NCI-H2227 (cell line): ENCODE measurements at regions not wholly inside any gene's neighbourhood (a gene's known extent, or its start where the extent isn't known, plus 50 kb on each side); places are given as distances from the start of the nearest gene placed in this dataset.
"Not testable (repeated sequence)": the region's sequence is repeated elsewhere in the genome, so short reads cannot be mapped to it uniquely, and the experiment has no call there.

Experiments used
- DNase-seq: peaks from one replicate; lab custom pipeline; 2025; ENCODE audit not compliant: unreplicated experiment; lab: John Stamatoyannopoulos, UW

DNA sequence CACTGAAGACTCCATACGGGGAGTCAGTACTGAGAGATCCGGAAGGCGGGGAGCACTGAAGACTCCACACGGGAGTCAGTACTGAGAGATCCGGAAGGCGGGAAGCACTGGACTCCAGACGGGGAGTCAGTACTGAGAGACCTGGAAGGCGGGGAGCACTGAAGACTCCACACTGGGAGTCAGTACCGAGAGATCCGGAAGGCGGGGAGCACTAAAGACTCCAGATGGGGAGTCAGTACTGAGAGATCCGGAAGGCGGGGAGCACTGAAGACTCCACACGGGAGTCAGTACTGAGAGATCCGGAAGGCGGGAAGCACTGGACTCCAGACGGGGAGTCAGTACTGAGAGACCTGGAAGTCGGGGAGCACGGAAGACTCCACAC, 77.2 kb downstream of the DLL1 start:
- DNase-seq = not testable (repeated sequence)

DNA sequence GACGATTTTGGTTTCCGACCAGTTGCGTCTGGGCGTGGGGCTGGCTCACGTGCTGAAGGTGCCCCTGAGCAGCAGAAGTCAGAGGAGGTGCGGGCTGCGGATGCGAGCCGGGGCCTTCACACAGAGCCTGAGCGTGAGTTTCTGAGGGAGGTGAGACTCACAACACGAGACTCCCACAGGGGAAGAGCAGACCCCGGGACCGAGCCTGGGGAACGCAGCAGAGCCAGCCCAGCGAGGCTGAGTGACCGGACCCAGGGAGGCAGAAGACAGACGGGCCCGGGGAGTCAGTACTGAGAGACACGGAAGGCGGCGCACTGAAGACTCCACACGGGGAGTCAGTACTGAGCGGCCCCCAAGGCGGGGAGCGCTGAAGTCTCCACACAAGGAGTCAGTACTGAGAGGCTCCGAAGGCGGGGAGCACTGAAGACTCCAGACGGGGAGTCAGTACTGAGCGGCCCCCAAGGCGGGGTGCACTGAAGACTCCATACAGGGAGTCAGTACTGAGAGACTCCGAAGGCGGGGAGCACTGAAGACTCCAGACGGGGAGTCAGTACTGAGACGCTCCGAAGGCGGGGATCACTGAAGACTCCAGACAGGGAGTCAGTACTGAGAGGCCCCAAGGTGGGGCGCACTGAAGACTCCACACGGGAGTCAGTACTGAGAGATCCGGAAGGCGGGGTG, 77.8 kb downstream of the DLL1 start:
- no peak for DNase-seq

DNA sequence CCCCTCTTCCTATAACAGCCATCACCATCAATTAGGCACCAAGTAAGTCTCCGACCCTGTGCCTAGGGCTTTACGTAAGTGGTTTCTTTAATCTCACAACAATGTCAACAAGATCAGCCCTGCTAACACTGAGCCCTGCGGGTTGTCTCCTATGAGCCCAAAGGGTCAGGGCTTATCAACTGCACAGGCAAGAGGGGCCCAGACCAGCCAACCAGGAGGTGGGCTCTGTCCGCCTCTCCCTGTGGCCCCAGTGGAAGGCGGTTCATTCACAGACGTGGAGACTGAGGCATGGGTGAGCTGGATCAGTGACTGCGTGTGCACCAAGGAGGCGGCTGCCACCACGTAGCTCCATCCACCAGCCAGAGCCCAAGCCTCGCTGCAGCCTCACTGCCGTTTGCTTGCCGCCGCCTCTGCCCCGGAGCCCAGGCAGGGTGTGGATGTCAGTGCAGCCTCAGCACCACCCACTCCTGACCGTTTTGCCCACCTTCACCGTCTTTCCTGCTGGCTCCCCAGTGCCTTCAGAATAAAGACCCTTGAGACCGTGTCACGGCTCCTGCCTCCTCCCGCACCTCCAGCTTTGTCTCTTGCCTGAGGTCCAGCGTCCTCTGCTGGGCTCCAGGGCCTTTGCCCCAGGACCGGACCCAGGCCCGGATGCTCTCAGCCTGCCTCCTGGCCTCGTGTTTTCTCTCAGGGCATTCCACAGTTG, 78.7 kb downstream of the DLL1 start:
- no peak for DNase-seq

DNA sequence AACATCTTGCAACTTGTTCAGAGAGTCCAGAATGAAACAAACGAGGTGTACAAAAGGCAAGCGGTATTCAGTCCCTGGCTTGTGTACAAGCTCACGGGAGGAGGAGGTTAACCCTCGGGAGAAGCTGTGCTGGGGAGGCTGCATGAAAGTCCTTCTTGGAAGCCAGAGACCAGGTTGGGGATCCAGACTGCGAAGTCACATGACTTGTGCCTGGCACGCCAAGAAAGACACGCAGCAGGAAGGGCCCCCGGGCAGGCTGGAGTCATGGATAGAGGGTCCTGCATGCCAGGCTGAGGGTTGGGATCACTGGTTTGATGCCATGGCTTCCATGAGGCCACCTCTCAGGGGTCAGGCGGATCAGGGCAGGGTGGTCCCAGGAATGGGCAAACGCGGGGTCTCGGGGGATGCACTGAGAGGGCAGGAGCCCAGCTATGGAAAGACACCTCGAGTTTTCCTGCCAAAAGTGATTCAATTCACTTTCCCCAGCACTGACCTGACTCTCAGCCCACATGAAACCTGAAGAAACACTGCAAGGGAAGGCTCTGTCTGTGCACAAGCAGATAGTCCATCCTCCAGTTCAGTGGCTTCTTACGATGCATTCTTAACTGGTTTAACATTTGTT, 79.4 kb downstream of the DLL1 start:
- DNase-seq = no peak

DNA sequence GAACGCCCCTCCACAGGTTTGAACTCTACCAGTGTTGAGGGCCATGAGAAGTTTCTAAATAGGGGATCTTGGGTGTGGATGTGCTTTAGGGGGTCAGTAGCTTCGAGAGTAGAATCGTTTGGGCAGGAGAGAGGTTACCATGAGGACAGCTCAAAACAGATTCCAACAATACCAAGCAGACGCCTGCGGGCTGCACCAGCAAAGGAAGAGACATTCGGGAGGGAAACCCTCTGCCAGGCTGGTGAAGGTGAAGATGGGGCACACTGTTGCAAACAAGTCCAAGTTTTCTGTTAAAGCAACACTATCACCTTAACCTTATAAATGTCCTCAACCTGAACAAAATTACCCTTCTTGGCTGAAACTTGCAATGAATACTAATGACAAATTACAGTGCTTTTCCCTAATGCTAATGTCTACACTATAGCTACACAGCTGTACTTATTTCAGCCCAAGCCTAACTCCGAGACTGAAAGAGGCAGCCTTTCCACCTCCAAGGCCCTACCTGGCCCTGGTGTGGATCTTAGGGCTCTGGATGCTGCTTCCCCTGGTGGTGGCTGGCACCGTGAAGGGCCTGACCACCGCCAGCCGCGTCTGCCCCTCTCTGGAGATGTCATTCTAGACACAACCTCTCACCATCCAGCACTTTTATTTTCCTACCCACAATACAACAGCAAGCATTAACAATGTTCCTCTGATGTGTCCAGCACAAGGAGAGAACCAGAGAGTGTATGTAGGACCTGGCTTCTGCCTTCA, 80.1 kb downstream of the DLL1 start:
- DNase-seq = no peak

DNA sequence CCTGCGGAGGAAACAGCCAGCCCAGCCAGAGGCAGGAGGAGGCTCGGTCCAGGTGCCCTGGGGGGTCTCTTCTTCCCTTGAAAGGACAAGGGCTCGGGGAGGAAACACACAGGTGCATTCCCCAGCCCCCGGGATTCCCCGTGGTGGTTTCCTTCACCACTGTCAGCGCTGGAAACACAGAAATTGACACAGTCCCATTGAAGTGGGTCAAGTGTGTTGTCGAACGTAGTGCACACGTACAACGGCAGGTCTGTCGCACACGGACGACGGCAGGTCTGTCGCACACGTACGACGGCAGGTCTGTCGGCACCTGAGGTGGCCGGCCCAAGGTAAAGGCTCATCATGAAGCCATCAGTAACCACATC, 80.9 kb downstream of the DLL1 start:
- no peak for DNase-seq

DNA sequence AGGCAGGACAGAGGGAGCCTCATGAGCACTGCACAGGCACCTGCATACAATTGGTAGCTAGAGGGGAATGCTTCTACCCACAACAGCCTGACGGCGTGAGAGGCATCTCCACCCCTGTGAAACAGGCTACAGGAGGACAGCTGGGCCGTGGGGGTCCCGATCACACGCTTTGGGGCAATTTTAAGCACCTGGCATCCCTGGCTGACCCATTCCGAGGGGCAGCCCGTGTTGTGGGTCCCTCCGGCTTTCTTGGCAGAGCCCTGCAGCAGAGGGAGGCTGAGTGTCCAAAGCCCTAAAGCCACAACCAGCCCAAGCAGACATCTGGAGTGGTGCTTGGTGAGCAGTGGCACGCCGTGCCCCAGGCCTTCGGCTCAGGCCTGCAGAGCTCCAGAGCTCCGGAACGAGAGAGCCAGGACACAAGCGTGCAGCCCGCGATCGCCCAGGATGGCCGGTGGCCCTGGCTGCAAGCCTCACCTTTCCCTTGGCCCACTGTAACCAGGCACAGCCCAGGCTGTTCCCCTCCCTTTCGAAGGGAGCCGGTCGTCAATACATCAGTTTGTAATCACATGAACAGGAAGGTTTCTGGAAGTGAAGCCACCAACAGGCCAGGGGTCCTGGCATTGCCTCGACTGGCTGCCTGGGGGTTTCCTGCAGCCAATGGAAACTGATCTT, 81.4 kb downstream of the DLL1 start:
- DNase-seq = no peak

DNA sequence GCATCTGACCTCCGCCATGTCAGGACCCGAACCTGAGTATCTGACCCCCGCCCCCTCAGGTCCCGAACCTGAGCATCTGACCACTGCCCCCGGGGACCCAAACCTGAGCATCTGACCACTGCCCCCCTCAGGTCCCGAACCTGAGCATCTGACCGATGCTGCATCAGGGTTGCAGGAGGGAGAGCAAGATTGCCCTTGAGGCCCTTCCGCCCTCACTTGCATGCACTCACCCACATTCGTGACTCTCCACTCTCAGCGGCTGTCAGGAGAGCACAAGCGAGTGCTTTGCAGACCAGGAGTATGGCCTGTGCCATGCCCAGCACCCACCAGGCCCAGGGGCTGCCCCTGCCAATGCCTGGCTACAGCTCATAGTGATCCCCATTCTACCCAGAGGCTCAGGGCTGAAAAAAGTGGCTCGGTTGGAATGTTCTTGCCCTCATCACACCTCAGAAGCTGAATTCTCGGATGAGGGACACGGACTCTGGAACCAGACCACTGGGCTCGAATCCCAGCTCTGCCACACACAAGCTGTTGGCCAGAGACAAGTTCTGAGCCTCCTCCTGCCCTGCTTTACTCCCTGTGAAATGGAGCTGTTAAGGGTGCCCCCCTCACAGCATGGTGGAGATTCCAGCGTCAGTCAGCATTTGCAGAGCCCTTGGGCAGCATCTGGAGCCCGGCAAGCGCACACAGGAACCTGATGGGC, 82.1 kb downstream of the DLL1 start:
- no peak for DNase-seq

DNA sequence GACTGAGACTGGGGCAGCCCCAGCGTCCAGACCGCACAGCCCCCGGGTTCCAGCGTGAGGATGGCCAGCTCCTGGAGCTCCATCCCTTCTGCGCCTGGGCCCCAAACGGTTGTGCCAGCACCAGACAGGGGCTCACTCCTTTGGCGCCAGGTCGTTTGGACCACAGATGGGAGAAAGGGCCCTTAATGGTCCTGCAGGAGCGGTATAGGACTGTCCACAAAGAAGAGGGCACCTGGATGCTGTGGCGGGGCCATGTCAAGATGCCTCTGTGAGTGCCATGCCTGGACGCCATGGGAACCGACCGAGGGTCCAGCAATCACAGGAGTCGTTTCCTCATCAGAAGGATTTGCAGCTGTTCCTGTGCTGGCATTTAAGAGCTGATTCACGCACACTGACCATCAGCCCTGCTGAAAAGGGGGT, 82.7 kb downstream of the DLL1 start:
- no peak for DNase-seq

DNA sequence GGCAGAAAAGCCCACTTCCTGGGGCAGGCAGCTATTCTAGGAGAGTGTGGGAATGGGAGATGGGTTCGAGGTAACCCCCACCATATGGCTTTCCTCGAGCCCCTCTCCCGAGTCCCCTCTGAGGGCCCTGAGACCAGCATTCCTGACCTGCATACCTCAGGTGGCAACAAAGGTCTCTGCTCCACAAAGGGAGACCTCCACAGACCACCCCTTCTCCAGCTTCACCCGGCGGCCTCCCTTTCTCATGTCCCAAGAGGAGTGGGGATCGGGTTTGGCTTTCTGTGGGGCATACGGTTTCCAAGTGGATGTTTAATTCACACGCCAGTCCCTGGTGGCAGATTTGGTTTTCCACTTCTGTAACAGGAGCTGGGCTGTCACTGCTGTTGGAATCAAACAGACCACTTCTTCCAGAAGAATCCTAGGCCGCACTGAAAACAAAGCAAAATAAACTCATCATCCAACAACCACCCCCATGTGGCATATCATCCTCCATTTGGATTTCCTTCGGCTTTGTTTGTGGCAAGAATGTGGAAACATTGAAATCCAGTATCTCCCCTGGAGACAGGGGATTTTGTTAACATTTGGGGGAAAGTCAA, 83.2 kb downstream of the DLL1 start:
- DNase-seq = no peak

DNA sequence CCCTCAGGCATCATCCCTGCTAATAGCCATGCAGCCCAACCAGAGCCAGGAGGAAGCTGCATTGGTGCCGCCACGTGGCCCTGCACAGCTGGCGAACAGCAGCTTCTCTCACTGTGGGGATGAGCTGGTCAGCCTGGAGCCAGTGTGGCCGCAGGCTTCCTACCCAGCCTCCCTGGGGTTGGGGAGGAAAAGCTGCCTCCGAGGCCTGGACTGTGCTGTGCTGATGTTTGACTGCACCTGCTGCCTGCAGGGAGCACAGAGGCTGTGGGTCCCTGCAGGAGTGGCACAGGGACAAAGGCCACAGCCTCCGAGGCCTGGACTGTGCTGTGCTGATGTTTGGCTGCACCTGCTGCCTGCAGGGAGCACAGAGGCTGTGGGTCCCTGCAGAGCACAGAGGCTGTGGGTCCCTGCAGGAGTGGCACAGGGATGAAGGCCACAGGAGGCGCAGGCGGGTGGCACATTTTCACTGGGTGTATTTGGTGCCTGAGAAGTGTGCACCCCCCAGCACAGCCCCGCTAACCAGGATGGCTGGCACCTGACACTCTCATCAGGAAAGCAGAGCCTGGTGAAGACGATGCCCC, 83.9 kb downstream of the DLL1 start:
- DNase-seq = no peak

DNA sequence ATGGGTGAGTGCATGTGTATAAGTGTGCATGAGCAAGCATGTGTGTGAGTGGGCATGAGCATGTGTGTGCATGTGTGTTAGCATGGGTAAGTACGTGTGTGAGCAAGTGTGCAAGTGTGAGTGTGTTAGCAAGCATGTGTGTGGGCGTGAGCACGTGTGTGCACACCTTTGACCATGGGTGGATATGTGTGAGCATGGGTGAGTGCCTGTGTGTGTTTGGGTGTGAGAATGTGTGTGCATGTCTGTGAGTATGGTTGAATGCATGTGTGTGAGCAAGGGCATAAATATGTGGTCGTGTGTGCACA, 84.6 kb downstream of the DLL1 start:
- DNase-seq = no peak

DNA sequence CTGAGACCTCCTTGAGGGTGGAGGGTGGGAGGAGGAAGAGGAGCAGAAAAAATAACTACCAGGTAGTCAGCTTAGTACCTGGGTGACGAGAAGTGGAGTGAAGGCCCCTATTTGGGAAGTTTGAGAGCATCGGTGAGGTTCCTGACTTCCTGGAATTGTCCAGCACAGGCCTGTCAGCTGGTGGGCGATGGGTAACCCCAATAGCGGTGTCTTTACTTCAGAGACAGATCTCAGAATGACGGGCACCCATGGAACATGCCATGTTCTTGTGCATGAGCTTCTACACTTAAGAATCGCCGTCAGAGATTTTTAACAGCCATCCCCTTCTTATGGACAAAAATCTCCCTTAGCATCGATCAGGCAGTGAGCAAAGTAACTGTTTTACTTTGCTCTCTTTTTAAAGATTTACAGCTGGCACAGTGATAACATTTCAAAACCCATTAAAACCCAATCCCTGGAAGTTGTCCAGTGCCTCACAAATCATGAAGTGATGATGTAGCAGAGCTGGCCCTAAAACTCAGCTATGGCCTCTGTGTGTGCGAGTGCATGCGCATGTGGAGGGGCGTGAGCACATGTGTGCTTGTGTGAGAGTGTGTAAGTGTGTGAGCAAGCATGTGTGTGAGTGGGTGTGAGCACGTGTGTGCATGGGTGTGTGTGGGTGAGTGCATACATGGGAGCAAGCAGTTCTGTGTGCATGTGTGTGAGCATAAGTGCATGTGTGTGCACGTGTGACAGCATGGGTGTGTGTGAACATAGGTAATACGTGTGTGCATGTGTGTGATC, 85.2 kb downstream of the DLL1 start:
- no peak for DNase-seq

DNA sequence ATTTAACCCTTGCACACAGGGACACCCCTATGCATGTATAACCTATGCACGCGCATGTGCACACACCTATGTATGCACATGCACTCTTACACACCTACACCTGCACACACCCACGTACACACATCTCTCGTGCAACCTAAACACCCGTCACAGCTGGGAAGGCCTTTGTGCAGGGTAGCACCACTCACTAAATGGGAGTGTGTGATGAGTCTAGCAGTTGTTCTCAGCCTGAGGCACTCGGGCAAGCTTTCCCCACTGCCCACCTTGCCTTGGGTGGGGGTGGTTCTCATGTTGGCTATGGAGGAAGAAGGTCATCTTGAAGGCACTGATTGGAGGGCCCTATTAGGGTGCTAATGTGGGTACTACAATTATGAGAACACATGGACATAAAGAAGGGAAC, 85.8 kb downstream of the DLL1 start:
- DNase-seq = no peak

DNA sequence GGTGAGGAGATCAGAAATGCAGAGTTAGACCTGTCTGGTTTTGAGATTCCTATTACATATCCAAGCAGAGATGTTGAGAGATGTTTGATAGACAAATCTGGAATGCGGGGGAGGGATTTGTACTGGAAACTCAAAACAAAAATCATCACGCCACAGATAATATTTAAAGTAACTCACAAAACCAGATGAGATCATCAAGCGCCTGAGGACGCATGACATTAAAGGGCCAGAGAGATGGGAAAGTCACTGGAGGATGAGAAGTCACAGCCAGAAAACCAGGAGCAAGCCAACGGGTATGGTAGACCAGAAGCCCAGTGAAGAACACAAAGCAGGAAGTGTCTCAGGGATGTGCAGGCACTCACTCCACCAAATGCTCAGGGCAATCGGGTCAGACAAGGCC, 87.7 kb downstream of the DLL1 start:
- DNase-seq = no peak

DNA sequence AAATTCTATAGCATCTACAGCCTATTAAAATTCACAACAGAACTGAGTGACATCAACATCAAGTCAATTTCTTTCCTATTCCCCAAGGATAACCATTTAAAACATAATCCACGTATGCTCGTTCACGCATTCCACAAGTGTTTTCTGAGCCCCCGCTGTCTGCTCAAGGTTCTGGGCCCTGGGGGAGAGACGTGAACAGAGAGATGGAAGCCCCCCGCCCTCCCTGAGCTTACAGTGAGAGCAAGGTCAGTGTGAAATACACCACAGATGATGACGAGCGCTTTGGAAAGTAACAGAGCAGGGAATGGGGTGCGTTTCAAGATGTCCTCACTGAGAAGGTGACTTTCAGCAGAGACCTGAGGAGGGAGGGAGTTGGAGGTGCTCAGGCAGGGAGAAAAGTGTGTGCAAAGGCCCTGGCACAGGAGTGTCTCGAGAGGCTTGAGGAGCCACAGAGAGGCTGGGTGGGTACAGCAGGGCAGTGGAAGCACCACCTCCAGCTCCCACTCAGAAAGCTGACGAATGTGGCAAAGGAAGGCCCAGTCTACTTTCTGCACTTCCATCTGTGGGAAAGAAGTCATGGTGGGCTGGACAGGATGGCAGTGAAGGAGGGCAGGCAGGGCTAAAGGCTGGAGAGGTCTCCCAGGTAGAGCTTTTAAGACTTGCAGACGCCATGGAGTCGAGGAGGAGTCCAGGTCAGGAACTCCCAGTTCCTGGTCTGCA, 88.3 kb downstream of the DLL1 start:
- no peak for DNase-seq

DNA sequence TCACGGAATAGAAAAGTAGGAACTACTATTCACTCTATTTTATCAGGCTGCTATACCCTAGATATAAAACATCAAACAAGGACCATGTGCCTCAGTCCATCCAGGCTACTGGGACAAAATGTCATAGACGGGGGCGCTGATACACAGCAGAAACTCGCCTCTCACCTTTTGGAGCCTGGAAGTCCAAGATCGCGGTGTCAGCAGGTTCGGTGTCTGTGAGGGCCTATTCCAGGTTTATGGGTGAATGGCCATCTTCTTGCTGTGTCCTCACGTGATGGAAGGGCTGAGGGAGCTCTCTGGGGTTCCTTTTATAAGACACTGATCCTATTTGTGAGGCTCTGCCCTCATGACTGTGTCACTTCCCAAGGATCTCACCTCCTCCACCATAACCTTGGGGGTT, 89.5 kb downstream of the DLL1 start:
- DNase-seq = no peak

DNA sequence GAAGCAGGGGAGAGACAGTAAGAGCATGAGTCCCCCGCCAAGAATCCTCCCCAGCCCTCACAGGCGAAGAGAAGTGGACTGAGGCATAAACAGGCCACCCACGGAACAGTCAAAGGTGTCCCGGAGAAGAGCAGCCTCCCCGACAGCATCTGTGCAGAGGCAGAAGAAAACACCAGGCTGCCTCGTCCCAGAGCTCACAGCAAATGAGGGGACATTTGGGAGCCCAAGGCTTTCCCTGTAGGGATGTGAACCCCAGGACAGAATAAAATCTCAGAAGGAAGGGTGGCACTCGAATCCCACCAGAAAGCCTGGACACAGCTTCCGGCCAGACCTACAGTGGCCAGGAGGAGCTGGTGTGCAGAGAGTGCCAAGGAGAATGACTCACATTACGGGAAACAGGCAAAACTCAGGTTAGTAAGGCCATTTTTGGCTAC, 90.4 kb downstream of the DLL1 start:
- no peak for DNase-seq

DNA sequence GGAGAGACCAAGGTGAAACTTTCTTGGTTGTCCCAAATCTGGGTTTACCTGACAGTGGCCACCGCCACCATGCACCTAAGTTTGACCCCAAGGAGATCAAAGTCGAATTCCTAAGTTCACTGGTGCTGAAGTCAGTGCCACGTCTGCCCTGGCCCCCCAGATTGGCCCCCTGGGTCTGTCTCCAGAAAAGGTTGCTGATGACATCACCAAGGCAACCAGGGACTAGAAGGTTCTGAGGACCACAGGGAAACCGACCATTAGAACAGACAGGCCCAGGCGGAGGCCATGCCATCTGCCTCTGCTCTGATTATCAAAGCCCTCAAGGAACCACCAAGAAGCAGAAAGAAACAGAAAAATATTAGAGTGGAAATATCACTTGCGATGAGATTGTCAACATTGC, 91.2 kb downstream of the DLL1 start:
- DNase-seq = no peak
